T-helper 22 cell (primary cell): ENCODE measurements at regions not wholly inside any gene's neighbourhood (a gene's known extent, or its start where the extent isn't known, plus 50 kb on each side); places are given as distances from the start of the nearest gene placed in this dataset.

Experiments
- DNase-seq: peaks from one replicate; pipeline ENCODE4 v3.0.0-alpha.2; 2020; ENCODE audit warnings: low read depth

DNA sequence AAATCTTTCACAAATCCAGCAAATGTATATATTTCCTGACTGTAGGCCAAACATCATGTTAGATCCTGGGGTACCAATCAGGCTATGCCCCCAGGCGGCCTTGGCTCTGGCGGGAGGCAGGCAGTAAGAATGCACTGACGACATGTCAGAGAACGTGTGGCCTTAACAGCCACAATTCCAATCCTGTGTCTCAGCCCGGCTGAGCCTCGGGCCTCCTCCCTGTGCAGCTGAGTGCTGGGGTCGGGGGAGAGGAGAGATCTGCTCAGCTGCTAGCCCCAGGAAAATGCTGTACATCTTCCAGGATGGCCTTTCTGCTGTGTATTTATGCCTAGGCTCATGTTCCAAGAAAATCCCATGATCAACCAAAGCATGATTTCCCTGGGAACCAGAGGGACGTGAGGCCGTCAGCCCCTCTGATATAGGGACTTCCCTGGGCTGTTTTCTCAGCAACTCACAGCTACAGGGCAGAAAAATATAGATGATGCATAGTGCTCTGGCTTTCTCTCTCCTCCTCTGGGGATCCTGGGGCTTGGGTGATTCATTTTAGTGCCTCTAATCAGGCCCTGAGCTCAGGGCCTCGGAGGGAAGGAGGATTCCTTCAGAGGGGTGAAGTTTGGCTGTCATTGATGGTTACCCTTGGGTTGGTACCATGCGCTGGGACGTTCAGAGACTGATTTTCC lies 604.0 kb downstream of the HS3ST4 start:
- no peak for DNase-seq

DNA sequence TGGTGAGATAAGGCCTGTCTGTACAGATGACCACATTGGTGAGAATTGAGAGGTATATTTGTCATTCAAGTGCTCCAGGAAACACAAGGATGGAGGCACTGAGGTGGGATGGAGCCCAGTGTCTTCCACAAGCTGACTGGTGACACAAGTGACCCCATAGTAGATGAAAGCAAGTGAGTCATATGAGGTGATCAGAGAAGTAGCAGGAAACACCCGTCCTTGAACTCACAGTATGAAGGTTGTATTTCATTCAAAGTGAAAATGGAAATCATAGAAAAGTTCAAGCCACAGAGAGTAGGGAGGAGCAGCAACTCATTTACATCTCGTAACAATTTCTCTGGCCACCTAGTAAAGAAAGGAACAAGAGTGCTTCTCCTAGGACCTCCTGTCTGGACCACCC lies 609.8 kb downstream of the HS3ST4 start:
- DNase-seq, result no peak

DNA sequence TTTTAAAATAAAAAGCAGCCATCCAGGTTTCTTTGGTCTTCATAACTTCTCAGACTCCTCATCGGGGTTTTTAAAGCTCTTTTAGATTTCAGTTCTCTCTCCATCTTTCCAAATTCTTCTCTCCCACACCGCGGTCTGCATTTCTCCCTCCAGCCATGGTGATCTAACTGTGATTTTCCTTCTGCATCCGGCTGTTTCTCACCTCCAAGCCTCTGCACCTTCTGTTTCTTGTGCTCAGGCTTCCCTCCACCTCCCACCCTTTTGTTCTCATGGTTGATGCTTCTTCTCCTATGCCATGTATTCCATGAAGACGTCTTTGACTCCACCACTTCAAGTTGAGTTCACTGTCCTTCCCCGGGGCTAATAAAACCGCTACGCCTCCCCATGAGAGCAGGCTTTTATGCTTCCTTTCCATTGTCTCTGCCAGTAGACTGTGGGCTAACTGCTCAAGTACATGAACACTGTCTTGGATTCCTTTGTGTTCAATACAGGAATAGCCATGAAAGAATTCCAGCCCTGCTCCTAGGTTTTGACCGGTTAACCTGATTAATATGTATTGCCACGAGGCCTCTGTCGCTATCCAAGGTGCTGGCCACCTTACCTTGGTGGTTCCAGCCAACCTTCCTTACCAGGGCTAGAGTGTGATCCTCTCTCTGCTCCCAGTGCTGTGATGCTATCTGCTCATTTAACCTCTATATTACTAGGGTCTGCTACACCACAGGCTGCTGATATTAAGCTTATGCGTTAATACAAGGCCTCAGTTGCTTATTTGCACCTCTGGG lies 625.1 kb downstream of the HS3ST4 start:
- DNase-seq, result no peak

DNA sequence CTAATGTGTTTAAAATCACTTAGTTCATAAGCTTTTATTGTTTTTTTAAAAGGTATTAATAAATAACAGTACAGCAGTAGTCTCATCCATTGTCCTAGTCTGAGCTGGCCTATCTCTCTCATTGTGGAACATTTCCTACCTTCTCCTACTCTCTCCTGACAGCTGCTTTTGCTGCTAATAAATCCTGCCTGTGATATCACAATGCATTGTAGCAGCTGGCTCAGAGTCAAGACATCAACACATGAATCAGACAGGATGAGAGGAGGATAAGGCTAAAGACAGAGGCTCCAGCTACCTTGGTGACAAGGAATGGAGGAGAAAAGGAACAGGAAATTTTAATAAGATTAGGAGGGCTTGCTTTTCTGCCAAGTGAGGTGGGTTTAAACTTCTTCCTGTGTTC lies 626.1 kb downstream of the HS3ST4 start:
- no peak for DNase-seq

DNA sequence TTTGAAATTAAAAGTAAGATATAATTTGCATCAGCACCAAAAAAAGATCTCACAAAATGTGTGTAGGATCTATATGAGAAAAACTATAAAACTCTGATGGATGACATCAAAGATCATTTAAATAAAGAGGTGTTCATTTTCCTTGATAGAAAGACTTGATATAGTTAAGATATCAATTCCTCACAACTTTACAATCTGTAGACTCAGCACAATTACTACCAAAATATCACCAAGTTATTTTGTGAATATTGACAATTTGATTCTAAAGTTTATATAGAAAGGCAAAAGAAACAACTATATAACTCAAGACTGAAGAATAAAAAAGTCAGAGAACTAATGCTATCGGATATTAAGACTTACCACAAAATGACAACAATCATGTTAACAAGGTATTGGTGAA lies 638.9 kb downstream of the HS3ST4 start:
- DNase-seq, result no peak

DNA sequence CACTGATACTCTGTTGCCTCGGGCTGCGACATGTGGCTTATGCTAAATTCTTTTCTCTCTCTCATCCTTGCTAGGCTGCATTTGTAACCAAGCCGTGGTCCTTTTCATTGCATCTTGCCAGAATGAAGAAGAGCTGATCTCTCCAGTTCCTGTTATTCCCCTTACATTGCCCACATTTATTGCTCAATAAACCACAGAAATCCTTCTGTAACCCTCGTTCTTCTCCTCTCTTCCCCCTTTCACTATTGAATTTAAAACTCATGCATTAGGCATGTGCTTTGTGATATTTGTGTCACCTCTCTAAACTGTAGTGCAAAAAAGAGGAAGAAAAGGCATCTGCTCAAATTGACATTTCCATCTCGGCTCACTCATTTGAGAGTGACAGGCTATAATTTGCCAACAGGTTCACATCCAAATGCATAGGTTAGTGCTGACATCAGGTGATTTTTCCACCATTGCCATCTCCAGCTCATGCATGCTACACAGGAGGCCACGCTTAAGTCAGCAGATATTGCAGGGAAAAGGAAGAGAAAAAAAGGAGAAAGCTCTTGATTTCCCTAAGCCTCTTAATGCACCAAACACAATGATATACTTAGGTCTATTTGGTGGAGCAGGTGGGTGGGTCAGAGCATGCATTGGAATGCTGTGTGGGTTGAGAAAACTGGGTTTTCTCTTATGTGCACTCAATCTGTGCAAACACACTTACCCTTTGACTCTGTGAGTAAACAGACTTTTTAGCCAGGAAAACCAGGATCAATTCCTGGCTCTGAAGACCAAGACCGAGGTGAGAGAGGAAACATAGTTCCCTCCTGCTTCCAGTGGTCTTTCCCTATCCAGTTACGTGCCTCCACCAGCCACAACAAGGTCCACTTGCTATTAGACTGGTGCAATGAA lies 642.7 kb downstream of the HS3ST4 start:
- DNase-seq, result no peak

DNA sequence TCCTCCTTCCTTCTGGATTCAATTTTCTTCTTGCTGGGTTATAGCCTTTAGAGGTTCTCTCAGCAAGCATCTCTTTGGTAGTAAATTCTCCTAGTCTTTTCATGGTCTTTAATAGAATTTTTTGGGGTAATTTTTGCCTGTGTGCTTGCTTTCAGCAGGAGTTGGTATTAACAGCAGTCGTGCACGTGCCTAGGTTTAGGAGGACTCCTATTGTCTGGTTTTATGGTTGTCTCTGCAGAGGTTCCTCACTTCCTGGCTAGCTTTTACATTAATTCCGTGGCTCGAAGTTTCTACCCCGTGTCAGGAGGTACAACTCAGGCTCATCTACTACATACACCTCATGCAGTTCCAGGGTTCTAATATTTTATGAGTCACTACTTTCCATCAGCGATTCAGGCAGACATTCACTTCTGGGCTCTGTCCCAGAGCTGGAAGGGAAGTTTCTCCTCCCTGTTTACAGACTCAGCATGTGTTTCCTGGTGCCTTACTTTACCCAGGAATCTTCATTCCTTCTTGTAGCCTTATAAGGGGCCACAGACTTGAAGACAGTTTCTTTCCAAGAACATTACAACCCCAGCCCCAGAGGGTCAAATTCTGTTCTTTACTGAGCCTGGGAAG lies 643.6 kb downstream of the HS3ST4 start:
- no peak for DNase-seq

DNA sequence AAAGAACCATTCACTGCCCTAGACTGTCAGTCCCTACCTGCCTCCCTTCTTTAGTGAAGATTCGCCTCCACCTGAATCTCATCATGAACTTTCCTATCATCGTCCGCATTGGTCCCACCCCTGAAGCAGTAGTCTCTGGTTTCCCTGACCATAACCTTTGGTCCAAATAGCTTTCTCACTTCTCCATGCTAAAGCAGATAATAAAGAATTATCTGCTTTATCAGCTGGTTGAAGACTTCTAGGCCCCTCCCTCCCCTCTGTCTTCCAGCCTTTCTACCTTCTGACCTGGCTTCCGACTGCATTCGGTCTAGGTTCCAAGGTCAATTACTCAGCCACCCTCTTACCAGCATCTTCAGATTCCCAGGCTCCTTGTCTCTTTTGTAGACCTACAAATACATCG lies 650.9 kb downstream of the HS3ST4 start:
- no peak for DNase-seq

DNA sequence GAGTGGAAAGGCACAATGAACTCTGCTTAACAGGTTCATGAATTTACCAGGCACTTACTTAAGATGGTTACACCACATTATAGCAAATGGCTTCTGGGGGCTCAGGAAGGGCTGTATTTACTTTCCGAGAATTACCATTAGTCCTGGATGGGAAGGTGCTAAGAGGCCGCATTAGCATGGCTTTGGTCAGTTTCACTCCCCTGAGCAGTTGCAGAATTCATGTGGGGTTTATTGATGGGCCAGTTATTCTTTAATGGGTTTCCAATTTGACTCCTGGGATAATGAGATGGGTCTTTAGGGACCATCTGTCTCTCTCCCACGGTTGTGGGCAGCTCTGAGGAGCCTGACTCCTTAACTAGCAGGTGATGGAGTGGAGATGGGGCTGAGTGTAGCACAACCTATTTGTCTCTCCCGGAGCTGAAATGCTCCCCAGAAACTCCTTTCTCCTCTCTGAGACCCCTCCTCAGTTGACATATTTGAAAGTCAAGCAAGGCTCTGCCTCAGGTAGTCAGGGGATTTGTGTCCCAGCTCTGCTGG lies 652.5 kb downstream of the HS3ST4 start:
- DNase-seq, result no peak

DNA sequence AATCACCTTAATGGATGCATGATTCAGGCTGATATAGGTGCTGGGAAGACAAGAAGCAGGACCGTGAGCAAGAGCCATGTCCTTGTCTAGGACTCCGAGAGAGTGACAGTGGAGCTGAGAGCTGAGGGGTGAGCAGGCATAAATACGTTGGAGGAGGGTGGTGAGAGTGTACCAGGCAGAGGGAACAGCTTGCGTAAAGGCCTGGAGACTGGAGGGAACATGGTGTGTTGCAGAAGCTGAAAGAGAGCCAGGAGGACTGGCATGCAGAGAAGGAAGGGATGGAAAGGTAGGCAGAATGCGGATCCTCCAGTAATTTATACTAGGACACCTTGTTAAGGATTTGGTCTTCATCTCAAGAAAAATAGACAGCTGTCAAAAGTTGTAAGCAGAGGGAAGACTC lies 653.2 kb downstream of the HS3ST4 start:
- no peak for DNase-seq

DNA sequence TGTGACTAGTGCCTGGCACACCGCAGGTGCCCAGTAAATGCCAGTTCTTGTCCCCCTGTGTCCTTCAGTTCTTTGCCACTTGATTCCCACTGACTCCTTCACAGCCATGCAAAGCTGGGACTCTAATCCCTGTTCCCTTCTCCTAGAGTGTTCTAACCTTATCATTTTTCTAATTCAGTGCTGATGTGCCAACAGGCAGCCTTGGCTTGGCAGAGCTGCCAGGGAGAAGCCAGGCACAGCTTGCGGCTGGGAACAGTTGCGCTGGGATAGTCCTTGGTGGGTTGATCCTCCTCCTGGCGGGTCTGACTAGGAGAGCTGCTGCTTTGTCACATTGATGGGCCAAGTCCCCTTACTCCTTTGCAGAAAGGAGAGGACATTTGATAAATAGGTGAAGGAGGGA lies 654.2 kb downstream of the HS3ST4 start:
- DNase-seq, result no peak

DNA sequence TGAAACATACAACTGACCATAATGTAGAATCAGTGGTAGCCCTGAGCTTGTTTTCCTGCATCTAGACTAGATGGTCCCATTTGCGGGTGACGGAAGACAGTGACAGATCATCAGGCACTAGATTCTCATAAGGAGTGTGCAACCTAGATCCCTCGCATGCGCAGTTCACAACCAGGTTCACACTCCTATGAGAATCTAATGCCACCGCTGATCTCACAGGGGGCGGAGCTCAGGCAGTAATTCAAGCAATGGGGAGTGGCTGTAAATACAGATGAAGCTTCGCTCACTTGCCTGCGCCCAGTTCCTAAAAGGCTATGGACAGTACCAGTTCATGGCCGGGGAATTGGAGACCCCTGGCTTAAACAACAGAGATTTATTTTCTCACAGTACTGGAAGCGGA lies 656.3 kb downstream of the HS3ST4 start:
- no peak for DNase-seq

DNA sequence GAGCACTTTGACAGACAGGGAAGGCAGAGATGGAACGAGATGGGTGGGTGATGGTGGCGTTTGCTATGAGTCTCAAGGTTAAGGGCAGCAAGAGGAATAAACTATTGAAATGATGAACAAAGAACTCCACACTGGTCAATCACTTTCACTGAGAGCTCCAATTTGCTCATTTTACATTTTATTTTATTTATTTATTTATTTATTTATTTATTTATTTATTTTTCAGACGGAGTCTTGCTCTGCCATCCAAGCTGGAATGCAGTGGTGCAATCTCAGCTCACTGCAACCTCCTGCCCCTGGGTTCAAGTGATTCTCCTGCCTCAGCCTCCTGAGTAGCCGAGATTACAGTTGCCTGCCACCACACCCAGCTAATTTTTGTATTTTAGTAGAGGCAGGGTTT lies 669.1 kb downstream of the HS3ST4 start:
- no peak for DNase-seq

DNA sequence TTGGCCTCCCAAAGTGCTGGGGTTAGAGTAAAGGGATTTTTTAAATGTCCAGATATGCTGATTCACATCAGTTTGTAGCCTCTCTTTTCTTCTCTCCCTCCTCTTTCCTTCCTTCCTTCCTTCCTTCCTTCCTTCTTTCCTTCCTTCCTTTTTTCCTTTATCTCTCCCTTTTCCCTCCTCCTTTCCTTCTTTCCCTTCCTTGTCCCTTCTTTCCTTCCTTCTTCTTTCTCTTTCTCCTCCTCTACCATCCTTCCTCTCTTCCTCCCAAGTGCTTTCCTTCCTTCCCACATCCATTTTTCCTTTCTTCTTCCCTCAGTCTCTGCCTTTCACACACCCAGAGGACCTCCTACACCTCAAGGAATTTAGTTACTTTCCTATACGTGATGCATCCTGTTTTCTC lies 671.8 kb downstream of the HS3ST4 start:
- no peak for DNase-seq

DNA sequence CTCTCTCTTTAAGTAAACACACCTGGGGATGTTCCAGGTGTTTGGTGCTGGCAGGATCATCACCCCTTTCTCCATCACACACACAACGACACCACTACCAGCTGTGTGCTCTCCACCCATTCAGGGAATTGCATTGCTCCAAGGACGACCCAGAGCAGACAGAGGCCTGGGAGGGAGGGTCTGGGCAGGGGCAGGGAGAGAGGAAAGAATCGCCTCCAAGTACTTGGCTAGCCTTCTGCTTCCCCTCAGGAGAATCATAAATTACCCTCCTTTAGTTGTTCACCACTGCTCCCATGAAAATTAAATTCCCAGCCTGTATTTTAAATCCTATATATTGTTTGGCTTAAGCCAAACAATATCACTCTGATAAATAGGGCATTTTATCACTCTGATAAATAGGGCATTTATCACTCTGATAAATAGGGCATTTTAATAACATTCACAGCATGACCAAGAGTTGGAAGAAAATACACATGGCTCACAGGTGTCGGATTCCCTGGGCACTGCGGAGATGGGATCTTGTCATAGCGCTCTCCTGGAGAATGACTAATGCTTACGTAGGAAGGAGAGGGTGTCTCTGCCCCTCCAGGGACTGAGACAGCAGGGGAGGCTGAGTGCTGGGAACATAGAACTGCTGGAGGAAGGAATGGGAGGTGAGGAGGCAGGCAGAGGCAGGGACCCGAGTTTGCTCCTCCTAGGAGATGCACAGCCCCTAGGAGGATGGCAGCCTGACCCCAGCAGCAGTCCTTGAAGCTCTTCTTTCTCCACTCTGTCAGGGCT lies 673.6 kb downstream of the HS3ST4 start:
- no peak for DNase-seq

DNA sequence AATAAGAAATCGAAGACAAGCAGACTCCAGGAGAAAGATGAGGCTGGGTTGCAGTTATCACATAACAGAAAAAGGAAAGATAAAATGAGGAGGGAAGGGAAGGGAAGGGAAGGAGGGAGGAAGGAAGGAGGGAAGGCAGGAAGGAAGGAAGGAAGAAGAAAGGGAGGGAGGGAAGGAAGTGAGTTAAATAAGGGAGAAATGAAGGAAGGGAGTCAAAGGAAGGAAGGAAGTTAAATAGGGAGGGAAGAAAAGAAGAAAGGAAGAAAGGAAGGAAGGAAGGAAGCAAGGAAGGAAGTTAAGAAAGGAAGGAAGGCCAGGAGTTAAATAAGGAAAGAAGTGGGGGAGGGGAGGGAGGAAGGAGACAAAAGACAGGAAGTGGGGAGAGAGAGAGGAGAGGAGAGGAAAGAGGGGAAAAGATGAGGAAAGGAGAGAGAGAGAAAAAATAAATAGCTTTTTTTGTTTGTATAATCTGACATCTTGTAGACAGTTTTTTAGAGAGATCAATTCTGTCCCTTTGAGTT lies 679.6 kb downstream of the HS3ST4 start:
- no peak for DNase-seq

DNA sequence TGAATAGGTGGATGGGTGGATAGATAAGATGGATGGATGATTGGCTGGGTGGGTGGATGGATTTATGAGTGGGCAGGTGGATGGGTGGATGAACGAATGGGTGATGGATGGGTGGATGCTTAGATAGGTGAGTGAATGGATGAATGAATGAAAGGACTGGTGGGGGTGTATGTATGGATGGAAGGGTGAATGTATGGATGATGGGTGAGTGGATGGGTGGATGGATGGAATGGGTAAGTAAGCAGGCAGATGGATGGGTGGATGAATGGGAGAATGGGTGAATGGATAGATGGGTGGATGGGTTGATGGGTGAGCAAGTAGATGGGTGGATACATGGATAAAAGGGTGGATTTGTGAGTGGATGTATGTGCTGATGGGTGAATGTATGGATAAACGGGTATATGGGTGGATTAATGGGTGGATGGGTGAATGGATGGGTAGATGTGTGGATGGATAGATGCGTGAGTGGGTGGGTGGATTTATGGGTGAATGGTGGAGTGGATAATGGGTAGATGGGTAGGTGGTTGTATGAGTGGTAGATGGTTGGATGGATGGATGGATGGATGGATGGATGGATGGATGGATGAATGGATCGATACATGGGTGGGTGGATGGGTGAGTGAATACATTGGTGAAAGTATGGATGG lies 682.6 kb downstream of the HS3ST4 start:
- DNase-seq, result no peak

DNA sequence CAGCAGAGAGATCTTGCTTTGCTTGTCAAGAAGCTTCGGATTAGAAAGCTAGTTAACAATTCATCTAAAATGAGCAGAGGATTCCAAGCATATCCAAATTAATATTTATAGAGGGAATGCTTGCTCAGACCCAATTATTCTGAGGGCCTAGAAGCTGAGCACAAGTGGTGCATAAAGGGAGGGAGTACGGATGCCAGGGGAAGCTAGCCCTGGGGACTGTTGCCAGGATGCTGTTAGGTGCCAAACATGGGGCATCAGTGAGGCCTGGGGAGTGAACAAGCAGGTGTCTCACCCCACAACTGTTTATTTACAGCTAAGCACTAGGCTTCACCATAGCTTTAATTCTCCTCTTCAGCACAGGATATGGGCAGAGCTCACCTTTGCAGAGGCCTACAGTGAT lies 684.1 kb upstream of the C16orf82 start:
- no peak for DNase-seq

DNA sequence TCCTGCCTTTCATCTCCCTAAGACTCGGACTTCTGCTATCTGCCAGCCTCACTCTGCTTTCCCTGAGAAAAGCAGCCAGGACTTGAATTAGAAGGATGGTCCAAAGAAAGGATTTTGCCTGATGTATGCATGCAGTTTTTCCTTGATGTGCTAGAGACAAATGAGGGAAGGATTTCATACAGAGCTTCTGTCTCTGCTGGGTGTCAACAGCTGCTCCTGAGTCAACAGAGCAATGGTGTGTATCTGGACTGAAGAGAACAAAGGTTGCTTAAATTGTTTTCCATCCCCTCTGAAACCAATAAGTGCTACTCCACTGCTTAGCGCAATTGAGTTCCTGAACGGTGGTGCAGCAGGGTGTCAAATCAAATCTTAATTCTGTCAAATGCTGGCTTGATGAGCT lies 680.6 kb upstream of the C16orf82 start:
- no peak for DNase-seq

DNA sequence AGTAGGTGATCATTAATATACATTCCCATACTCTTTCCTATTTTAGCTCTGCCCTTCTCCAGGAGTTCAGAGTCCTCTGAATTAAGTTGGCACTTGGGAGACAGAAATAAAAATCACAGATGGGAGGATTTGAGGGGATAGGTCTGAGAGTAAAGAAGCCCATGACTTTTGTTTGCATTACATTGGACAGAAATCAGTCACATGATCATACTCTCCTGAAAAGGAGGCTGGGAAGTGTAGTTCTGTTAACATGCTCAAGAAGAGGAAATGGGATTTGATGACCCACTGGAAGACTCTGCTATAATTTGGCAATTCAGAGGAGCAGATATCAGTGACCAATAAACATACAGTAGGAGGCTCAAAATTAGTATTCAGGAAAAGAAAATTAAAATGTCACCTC lies 674.9 kb upstream of the C16orf82 start:
- no peak for DNase-seq

DNA sequence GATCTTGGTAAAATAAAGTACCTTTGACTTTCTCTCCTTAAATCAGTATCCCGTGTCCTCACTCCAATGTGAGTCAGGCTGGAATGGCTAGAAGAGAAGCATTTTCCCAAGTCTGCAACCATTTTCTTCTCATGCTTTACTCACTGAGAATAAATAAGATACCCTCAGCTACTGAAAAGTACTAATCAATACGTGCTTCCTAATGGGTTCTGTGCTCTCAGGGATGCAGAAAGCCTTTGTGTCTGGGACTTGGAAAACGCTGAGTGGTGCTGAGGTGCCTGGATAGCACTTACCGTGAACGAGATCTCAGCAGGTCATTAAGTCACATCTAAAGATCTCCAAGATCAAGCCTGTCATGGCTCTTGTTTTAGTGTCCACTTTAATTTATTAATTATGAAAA lies 672.3 kb upstream of the C16orf82 start:
- no peak for DNase-seq
